Tibial nerve (tissue), 3 donors: ENCODE measurements at regions not wholly inside any gene's neighbourhood (a gene's known extent, or its start where the extent isn't known, plus 50 kb on each side); places are given as distances from the start of the nearest gene placed in this dataset.

Experiments
- POLR2A ChIP-seq, 2 donors: fragments of 450-650 bp; IDR thresholded peaks; one replicate each; pipeline ENCODE4 v1.6.1; 2017; ENCODE audit warnings: antibody characterized with exemption in 2 of 2, mild to moderate bottlenecking in 2 of 2, moderate library complexity in 2 of 2
- TF ChIP-seq, protein P1 (sequence below), 5 experiments: fragments of 200-600 bp in 3 of 5; fragments of 450-650 bp in 2 of 5; sonication (generic) in 3 of 5; IDR thresholded peaks; one replicate each; pipeline ENCODE4 v1.5.1; 2016 to 2019; ENCODE audit warnings: antibody characterized with exemption in 5 of 5, mild to moderate bottlenecking in 3 of 5, moderate library complexity in 2 of 5

DNA sequence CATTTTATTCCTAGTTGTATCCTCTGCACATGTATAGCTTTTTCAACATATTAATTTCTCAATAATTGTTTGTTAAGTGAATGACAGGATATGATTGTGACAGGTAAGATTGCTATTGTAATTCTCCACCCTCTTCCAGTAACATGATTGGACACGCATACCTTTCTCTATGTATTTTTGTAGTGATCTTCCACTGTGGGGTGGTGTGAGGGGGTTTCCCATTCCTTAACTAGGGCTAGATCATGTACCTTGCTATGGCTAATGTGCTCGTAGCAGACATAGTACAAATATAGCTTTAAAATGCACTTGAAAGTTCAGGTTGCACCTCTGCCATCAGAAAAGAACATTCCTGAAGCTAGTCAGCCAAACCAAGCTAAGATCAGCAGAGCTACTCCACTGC is 2392.8 kb upstream of the RAG2 start:
- TF ChIP-seq, protein P1, sequence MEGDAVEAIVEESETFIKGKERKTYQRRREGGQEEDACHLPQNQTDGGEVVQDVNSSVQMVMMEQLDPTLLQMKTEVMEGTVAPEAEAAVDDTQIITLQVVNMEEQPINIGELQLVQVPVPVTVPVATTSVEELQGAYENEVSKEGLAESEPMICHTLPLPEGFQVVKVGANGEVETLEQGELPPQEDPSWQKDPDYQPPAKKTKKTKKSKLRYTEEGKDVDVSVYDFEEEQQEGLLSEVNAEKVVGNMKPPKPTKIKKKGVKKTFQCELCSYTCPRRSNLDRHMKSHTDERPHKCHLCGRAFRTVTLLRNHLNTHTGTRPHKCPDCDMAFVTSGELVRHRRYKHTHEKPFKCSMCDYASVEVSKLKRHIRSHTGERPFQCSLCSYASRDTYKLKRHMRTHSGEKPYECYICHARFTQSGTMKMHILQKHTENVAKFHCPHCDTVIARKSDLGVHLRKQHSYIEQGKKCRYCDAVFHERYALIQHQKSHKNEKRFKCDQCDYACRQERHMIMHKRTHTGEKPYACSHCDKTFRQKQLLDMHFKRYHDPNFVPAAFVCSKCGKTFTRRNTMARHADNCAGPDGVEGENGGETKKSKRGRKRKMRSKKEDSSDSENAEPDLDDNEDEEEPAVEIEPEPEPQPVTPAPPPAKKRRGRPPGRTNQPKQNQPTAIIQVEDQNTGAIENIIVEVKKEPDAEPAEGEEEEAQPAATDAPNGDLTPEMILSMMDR (IDR thresholded peaks at IDR 0.05) = no peak
- no peak for TF ChIP-seq POLR2A (IDR thresholded peaks at IDR 0.05)
